ENCODE measurements at regions not wholly inside any gene's neighbourhood (a gene's known extent, or its start where the extent isn't known, plus 50 kb on each side); places are given as distances from the start of the nearest gene placed in this dataset.

GRCh38 chr4:84378983-84379382, 120.1 kb downstream of the NKX6-1 start:
- no peaks in the 10 kb centered on the region for H3K36me3 ChIP-seq (ENCODE audit: control insufficient read depth, insufficient read depth, low read length)
- H3K9me3 ChIP-seq (ENCODE audit: control insufficient read depth, insufficient read depth, low read depth, low read length), result no peaks in the 10 kb centered on the region
- CTCF ChIA-PET, result no interaction called here
- no peaks in the 10 kb centered on the region for H3K4me1 ChIP-seq (ENCODE audit: control insufficient read depth, insufficient read depth, low read length)
- no peak overlapping the region for H3K4me3 ChIP-seq (ENCODE audit: low read depth in 2 of 2, low read length in 2 of 2)
- no peaks in the 10 kb centered on the region; the same call in 1 of the 2 replicates for H3K27me3 ChIP-seq (ENCODE audit: control insufficient read depth, insufficient read depth, low read length)
- TF ChIP-seq, protein P1, sequence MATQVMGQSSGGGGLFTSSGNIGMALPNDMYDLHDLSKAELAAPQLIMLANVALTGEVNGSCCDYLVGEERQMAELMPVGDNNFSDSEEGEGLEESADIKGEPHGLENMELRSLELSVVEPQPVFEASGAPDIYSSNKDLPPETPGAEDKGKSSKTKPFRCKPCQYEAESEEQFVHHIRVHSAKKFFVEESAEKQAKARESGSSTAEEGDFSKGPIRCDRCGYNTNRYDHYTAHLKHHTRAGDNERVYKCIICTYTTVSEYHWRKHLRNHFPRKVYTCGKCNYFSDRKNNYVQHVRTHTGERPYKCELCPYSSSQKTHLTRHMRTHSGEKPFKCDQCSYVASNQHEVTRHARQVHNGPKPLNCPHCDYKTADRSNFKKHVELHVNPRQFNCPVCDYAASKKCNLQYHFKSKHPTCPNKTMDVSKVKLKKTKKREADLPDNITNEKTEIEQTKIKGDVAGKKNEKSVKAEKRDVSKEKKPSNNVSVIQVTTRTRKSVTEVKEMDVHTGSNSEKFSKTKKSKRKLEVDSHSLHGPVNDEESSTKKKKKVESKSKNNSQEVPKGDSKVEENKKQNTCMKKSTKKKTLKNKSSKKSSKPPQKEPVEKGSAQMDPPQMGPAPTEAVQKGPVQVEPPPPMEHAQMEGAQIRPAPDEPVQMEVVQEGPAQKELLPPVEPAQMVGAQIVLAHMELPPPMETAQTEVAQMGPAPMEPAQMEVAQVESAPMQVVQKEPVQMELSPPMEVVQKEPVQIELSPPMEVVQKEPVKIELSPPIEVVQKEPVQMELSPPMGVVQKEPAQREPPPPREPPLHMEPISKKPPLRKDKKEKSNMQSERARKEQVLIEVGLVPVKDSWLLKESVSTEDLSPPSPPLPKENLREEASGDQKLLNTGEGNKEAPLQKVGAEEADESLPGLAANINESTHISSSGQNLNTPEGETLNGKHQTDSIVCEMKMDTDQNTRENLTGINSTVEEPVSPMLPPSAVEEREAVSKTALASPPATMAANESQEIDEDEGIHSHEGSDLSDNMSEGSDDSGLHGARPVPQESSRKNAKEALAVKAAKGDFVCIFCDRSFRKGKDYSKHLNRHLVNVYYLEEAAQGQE (IDR thresholded peaks at IDR 0.05; ENCODE audit: insufficient read depth in 1 of 2, low read depth in 2 of 2, low read length in 1 of 2), result no peak
- TF ChIP-seq SIN3A (IDR thresholded peaks at IDR 0.05; ENCODE audit: borderline replicate concordance, insufficient read depth, low read depth, low read length), result no peak
- no peak for TF ChIP-seq CTCF (IDR thresholded peaks at IDR 0.05)
- no peak for TF ChIP-seq TCF7L2 (IDR thresholded peaks at IDR 0.05; ENCODE audit: low read depth, low read length)
- TF ChIP-seq POLR2AphosphoS5 (IDR thresholded peaks at IDR 0.05; ENCODE audit: low read depth, low read length), result no peak
- ATAC-seq (no peak), DNase-seq (ENCODE audit: low read depth, low spot score) (no peak)
- BruUV-seq (replicated peaks), result no TSS peak
- intact Hi-C loops (cut with micrococcal nuclease; ENCODE audit: unreplicated experiment) (no loop called here), in situ Hi-C loops (cut with HindIII; ENCODE audit: low pct_unique_long_range_greater_than_20kb, low sequenced_read_pairs) (no loop called here)
- POLR2A ChIA-PET, result no interaction called here
- H3K27ac ChIP-seq (ENCODE audit: low read length), result no peak overlapping the region

- CTCF ChIA-PET, result no interaction called here
- POLR2A ChIA-PET, result no interaction called here
- Histone ChIP-seq H3K27ac (ENCODE audit: low read length) (no peak overlapping the region), H3K4me1 (ENCODE audit: control insufficient read depth, insufficient read depth, low read length) (no peaks in the 10 kb centered on the region), H3K9me3 (ENCODE audit: control insufficient read depth, insufficient read depth, low read depth, low read length) (no peaks in the 10 kb centered on the region), H3K36me3 (ENCODE audit: control insufficient read depth, insufficient read depth, low read length) (no peaks in the 10 kb centered on the region), H3K27me3 (ENCODE audit: control insufficient read depth, insufficient read depth, low read length) (no peaks in the 10 kb centered on the region; the same call in 1 of the 2 replicates), H3K4me3 (ENCODE audit: low read depth in 2 of 2, low read length in 2 of 2) (no peak overlapping the region)
- in situ Hi-C loops (cut with HindIII; ENCODE audit: low pct_unique_long_range_greater_than_20kb, low sequenced_read_pairs), result no loop called here
- no peak for DNase-seq (ENCODE audit: low read depth, low spot score)
- TF ChIP-seq SIN3A (IDR thresholded peaks at IDR 0.05; ENCODE audit: borderline replicate concordance, insufficient read depth, low read depth, low read length) (no peak), CTCF (IDR thresholded peaks at IDR 0.05) (no peak), TCF7L2 (IDR thresholded peaks at IDR 0.05; ENCODE audit: low read depth, low read length) (no peak), POLR2AphosphoS5 (IDR thresholded peaks at IDR 0.05; ENCODE audit: low read depth, low read length) (no peak)
- TF ChIP-seq, protein P1 (IDR thresholded peaks at IDR 0.05; ENCODE audit: insufficient read depth in 1 of 2, low read depth in 2 of 2, low read length in 1 of 2), result no peak
- no peak for ATAC-seq
- intact Hi-C loops (cut with micrococcal nuclease; ENCODE audit: unreplicated experiment), result no loop called here
- no TSS peak for BruUV-seq (replicated peaks)
Observed at GRCh38 chr4:84378356-84378755, 120.7 kb downstream of the NKX6-1 start.
